ENCODE measurements at regions not wholly inside any gene's neighbourhood (a gene's known extent, or its start where the extent isn't known, plus 50 kb on each side); places are given as distances from the start of the nearest gene placed in this dataset.

DNA sequence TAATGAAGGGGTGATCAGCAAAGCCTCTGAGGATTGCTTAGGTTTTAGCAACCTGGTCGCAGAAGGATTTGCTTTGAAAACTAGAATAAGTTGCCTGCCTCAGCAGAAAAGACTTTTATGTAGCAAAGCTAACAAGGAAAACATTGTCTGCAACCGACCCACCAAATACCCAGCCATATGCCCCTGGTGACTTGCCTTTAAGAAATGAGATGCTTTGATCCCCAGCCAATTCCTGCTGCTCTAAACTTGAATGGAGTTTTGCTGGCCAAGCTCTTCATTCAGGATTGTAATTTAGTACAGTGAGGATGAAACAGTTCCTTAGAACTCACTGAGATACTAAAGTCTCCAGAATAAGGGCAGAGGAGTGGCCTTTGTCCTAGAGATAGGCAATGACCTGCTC, 139.8 kb upstream of the PROK2 start:
- DNase-seq (ENCODE audit: low read depth in 3 of 3, low spot score in 1 of 3): no peak

DNA sequence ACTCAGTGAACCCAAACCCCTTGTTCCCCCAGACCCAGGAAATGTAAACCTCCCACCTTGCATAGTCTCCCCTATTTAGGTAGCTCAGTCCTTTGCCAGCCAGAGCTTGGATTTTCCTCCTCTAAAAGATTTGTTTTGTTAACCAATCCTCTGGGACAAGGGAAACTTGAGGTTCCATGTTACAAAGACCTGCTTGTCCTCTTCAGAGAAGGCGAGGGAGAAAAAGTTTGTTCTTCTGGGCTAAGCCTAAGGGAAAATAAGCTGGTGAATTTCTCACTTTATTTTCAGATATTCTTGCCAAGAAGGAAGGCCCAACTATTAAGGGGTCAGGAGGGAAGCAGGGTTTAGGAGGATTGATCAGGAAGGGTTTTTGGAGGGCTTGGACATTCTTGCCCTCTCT, 136.1 kb upstream of the PROK2 start:
- DNase-seq (ENCODE audit: low read depth in 3 of 3, low spot score in 1 of 3): no peak

DNA sequence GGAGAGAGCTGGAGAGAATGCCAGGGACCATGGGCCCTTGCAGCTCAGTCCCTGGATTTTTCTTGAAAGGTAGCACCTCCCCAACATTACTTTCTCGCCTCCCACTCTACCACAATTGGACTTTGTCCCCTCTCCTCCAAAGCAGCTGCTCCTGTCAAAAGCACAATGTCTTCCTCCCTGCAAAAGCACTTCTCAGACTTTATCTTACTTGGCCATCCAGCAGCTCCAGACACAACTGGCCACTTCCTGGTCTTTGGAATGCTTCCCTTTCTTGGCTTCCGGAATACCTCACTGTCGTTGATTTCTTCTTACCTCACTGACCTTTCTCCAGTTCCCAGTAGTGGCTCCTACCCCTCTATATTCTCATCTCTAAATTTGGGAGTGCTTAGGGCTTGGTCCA, 134.6 kb upstream of the PROK2 start:
- no peak for DNase-seq (ENCODE audit: low read depth in 3 of 3, low spot score in 1 of 3)

DNA sequence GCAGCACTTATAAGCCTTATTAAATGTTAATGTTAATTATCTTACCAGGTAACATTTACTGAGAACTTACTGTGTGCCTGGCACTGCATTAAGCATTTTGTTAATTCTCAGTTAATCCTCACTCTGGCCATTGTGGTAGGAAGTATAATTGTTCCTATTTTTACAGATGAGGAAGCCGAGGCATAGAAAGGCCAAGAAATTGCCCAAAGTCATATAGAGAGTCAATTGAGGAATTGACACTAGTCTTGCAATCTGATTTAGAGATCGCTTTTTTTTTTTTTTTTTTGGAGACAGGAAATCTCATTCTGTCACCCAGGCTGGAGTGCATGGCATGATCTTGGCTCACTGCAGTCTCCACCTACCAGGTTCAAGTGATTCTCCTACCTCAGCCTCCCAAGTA, 132.6 kb upstream of the PROK2 start:
- no peak for DNase-seq (ENCODE audit: low read depth in 3 of 3, low spot score in 1 of 3)

DNA sequence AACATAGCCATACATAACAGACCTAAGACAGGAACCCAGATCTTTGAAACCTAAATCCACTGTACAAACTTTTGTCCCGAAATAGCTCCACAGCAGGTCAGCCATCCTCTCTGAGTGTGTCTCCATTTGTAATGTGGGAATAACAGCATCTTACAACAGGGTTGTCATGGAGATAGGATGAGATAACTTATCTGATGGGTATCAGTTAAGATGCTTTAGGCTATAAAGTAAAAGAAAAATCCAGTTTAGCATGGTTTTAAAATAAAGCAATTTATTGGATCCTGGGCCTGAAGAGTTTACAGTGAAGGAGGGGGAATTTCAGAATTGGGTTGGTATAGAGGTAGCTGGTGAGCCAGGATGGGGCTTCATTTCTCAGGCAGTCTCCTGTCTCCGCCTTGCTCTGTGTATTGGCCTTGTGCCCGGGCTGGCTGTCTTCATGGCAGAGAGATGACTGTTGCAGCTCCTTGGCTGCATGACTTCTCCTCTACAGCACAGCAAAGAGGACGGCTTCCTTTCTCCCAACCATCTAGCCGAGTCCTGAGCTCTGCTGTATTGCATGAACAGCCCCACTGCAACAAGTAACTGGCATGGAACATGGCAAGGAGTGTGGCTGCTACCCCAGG, 131.9 kb upstream of the PROK2 start:
- DNase-seq (ENCODE audit: low read depth in 3 of 3, low spot score in 1 of 3): no peak

DNA sequence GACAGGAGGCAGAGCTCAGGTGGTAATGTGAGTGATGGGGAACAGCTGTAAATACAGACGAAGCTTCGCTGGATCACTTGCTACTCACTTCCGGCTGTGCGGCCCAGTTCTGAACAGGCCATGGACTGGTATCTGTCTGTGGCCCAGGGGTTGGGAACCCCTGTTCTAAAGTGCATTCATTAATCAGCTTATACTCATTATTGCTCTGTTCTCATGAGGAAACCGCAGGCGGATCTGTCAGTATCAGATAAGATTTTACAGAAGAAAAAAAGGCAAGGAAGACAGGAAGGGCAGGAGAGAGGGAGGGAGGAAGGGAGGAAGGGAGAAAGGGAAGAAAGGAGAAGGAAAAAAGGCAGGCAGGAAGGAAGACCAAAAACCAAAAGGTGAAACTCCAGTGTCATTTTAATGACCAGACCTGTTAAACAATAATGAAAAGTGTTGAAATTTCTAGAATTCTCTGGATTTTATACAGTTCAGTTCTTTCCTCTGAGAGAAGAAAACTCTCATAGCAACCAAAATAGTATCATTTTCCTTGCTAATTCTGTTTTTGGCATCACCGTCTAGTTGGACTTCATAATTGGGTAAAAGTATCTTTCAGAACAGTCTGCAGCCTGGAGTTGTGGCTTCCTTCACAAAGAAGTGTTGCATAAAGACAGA, 128.0 kb upstream of the PROK2 start:
- DNase-seq (ENCODE audit: low read depth in 3 of 3, low spot score in 1 of 3): no peak

DNA sequence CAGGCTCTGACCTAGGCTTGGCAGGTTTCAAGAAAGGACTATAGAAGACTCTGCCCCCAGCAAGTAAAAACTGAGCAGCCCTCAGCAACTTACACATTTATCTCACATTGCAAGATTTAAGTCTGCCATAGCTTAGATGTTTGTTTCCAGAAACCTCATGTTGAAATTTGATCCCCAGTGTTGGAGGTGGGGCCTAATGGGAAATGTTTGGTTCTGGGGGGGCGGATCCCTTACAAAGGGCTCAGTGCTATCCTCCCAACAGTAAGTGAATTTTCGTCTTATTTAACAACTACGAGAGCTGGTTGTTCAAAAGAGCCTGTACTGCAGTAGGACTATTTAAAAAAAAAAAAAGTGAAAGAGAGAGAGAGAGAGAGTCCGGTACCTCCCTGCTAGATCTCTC, 125.2 kb upstream of the PROK2 start:
- DNase-seq (ENCODE audit: low read depth in 3 of 3, low spot score in 1 of 3): no peak

DNA sequence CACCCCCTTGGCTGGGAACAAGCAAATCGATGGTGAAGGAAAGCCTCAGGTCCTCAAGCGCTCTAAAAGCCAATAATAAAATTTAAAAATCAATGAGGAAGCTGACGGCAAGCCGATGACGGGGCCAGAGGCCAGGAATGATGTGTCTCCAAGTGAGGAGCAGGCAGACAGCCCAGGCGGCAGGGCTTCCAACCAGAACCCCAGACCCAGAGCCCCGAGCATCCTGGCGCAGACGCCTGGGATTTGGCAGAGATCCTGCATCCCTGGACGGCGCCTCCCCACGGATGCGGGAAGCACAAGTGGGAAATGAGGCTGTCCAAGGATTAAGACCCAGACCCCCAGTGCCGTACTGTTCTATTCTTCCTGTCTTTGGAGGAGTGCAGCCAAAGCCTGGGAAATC, 123.0 kb upstream of the PROK2 start:
- DNase-seq (ENCODE audit: low read depth in 3 of 3, low spot score in 1 of 3): no peak

DNA sequence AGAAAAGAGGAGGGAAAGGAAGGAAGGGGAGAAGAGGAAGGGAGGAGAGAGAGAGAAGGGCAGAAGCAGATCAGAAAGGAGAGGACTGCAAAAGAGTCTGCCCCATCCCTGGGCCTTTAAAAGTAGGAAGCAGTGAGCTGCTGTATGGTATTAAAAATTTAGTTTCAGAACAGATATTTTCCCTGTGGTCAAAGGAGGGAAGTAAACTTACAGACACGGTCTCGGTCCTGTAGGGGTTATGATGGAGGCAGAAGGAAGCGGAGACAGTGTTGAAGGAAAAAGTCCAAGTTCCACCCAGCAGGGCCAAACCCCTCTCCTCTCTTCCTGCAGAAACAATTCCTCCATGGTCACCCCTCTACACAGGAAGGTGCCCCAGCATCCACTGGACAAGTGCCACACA, 122.0 kb upstream of the PROK2 start:
- no peak for DNase-seq (ENCODE audit: low read depth in 3 of 3, low spot score in 1 of 3)

DNA sequence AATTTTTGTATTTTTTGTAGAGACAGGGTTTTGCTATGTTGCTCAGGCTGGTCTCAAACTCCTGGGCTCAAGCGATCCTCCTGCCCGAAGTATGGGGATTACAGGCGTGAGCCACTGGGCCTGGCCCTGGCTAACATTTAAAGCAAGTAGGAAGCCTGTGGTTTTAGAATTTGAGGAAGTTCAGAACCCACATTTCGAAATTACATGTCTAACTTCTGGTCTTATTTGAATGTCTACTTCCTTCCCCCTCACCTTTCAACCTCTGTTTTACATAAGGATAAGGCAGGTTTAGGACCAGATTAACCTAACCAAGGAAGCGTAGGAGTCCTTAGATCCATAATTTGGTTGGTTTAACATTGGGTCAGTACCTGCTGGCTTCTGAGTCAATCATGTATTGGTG, 120.5 kb upstream of the PROK2 start:
- no peak for DNase-seq (ENCODE audit: low read depth in 3 of 3, low spot score in 1 of 3)

DNA sequence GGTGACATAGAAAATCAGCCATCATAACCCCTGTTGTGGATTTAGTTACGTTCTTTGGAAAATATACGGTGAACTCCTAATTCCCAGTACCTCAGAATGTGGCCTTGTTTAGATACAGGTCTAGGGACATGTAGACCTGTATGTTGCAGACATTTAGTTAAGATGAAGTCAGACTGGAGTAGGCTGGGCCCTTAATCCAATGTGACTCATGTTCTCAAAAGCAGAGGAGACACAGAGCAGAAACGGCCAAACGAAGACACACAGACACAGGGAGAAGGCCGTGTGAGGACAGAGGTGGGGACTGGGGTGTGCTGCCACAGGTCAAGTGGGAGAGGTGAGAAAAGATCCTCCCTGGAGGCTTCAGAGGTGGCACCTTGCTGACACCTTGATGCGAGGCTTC, 119.0 kb upstream of the PROK2 start:
- DNase-seq (ENCODE audit: low read depth in 3 of 3, low spot score in 1 of 3): no peak

DNA sequence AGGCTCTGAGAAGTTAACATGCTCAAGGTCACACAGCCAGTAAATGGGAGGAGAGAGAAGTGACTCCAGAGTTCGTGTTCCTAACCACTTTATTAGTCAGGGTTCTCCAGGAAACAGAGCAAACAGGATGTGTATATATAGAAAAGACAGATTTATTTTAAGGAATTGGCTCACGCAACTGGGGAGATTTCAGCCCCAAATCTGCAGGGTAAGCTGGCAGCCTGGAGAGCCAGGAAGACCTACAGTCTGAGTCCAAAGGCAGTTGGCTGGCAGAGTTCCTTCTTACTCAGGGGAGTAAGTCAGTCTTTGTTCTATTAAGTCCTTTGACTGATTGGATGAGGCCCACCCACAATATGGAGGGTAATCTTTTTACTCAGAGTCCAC, 118.2 kb upstream of the PROK2 start:
- DNase-seq (ENCODE audit: low read depth in 3 of 3, low spot score in 1 of 3): no peak

DNA sequence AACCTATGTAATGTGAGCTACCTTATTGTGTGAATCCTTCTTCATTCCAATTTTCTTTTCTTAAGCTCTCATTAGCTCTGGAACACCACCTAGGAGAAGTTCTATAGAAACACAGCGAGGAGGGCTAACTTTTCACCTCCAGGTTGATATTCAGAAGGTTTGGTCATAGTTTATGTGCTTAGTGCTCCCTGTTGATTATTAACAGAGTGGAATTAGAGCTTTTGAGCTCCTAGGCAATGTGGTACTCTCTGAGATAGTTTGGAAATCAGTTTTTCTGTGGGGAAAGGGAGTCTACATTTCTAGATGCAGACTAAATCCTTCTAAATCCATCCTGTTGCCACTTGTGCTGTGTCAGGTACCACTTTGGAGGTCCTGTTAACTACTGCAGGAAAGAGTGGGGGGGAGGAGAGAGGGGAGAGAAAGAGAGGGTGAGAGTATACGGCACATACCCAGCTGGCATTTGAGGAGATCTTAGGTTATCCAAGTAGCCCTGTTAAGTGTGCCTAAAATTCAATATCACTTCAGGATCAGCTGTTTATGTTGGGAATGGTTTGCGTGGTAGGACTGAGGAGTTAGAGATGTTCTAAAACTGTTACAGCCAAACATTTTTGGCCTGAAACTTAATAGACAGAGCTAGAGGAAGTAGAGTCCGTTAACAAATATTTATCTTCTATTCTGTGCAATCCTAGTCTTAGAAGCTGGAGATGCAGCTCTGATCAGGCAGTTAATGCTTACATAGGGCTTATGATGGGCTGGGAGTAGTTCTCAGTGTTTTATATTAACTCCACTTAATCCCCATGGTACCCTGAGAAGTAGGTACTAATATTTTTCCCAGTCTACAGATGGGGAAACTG, 117.5 kb upstream of the PROK2 start:
- DNase-seq (ENCODE audit: low read depth in 3 of 3, low spot score in 1 of 3): no peak

DNA sequence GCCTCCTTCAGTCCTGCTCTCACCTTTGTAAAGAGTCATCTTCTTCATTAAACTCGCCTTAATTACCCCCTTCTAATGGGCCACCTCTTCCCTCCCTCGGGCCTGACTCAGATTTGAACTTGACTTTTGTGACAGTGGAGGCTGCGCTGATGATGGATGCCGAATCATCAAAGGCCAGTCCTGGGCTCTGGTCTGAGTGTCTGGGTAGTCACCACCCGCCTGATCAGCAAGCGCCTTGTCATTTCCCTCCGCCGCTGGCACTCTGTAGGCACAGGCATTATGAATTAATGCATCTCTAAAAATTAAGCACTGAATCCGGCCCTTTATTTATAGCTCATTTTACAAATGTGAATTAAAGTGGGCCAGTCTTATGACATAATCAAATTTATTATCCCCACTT, 116.7 kb upstream of the PROK2 start:
- no peak for DNase-seq (ENCODE audit: low read depth in 3 of 3, low spot score in 1 of 3)

DNA sequence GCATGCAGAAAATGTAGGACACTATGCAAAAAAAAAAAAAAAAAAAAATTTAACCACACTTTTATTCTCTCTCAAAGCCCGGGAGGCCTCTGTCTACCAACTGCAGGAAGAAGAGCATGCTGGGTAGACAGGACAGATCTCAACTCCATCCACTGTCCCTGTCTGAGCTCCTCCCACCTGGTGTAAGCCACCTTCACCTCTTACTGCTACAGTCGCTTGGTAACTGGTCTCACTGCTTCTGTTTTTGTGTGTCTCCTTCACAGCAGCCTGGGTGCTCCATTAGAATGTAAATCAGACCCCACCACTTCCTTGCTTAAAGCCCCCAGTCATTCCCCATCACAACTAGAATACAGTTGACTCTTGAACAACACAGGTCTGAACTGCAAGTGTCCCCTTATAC, 115.1 kb upstream of the PROK2 start:
- DNase-seq (ENCODE audit: low read depth in 3 of 3, low spot score in 1 of 3): no peak

DNA sequence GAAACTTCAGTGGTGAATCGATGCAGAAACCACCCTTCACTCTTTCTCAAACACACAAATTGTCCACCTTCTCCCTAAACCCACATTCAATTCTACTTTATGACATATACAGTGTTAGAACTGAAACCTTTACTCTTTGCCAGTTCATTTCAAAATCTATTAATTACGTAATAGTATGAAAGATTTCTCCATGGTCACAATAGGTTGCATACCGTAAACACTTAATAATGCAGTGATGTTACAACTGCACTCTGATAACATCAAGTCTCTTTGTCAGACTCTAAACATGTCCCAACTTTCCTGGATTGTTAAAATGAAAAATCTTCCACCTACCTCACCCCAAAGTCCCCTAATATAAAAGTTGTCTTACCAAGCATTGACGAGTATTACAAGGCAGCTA, 111.8 kb upstream of the PROK2 start:
- no peak for DNase-seq (ENCODE audit: low read depth in 3 of 3, low spot score in 1 of 3)

DNA sequence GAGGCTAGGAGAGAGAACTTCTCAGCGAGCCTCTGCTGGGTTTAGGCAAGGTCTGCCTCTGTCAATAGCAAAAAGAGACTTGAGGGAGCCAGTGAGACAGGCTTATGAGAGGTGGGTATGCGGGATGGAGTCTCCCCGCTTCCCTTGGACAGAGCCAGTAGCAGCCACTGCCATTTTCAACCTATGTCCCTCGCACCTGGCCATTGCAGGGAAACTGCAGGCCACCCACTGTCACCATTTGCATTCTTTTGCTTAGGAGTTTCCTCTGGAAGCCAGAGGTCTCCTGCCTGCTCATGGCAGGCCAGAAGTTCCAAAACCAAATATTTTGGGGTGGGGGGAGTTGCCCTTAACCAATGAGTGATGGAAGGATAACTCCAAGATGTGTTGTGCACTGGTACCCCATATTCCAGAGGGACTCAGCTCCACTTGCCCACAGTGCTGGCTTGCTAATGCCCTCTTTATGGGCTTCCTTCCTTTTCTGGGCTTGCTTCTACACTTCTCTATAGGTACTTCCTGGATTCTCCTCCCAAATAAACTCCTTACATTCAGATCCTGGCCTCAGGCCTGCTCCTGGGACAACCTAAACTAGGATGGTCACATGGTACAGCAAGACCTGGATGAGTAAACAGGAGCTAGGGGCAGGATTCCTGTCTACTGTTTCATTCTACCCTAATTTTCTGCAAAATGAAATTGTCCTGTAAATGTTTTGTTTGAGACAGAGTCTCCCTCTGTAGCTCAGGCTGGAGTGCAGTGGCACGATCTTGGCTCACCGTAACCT, 108.9 kb upstream of the PROK2 start:
- DNase-seq (ENCODE audit: low read depth in 3 of 3, low spot score in 1 of 3): no peak

DNA sequence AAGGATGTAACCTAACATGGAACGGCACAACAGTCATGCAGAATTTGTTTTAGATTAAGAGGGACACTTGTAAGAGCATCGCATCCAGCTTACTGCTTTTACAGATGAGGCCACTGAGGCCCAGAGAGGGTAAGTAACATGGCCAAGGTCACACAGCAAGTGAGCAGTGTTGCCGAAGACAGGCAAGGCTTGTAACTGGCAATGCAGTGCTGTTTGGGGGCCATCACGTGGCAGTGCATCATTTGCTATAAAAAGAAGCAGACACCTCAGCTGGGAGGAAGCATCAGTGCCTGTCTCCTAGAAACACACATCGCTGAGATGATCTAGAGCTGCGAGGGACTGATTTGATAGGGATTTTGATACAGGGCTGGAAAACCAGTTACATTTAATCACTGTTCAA, 108.2 kb upstream of the PROK2 start:
- DNase-seq (ENCODE audit: low read depth in 3 of 3, low spot score in 1 of 3): no peak

DNA sequence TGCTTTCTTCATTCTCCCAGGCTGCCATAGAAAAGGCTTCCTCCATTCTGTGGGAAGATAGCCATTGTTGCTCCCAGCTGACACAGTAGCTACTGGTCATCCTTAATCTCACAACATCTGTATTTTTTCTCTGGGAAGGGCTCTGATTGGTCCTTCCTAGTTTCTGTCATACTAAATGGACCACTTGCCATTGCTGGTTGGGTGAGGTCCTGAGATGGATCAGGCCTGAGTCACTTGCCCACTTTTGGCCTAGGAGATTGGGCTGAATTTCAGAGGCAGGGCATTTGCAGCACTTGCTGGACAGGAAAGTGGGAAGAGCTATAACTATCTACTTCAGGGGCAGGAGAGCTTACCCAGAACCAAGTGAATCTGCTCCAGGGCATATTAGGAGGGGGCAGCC, 106.5 kb upstream of the PROK2 start:
- DNase-seq (ENCODE audit: low read depth in 3 of 3, low spot score in 1 of 3): no peak

DNA sequence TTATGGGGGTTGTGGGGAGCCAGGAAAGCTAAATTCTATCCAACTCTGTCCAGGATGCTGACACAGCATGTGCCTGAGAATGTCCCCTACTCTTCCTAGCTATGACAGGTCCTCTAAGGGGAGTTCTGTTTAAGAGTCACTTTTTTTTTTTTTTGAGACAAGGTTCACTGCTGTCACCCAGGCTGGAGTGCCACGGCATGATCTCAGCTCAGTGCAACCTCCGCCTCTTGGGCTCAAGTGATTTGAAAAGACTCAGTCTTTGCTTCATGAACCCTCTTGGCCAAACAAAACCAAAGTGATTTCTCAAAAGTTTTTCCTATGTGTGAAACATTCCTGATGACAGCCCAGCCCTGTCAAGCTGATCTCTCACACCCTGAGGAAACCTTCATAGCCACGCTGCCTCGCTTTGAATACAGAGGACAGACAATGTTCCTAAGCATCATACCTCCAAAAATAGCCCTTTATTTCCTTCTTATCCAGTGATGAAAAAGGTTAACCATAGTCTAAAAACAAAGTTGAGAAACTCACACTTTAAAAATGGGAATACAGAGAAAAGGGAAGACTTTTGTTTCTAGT, 105.5 kb upstream of the PROK2 start:
- no peak for DNase-seq (ENCODE audit: low read depth in 3 of 3, low spot score in 1 of 3)

DNA sequence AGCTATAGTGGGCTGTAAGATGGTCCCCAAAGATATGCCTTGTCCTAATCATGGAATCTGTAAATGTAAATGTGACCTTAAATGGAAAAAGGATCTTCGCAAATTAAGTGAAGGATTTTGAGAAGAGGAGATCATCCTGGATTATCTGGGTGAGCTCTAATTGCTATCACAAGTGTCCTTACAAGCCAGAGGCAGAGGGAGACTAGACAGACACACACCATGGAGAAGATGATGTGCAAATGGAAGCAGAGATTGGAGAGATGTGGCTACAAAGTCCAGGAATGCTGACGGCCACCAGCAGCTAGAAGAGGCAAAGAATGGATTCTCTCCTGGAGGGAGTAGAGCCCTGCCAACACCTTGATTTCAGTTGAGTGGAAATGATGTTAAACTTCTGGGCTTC, 102.3 kb upstream of the PROK2 start:
- DNase-seq (ENCODE audit: low read depth in 3 of 3, low spot score in 1 of 3): no peak

Measured in stimulated activated CD4-positive, alpha-beta T cell treated with anti-CD3 and anti-CD28 coated beads, TNF-alpha, amount 100 ng/mL, for 1 hour (primary cell).